Uterus (tissue), 2 donors: ENCODE measurements at regions not wholly inside any gene's neighbourhood (a gene's known extent, or its start where the extent isn't known, plus 50 kb on each side); places are given as distances from the start of the nearest gene placed in this dataset.

Experiments
- POLR2A ChIP-seq, 2 donors: fragments of 450-650 bp; IDR thresholded peaks; one replicate each; pipeline ENCODE4 v1.6.1; 2016; ENCODE audit warnings: antibody characterized with exemption in 2 of 2, mild to moderate bottlenecking in 1 of 2, moderate library complexity in 1 of 2
- TF ChIP-seq, protein P1 (sequence below), 4 experiments: fragments of 200-600 bp in 2 of 4; fragments of 450-650 bp in 2 of 4; sonication (generic) in 2 of 4; IDR thresholded peaks; one replicate each; pipeline ENCODE4 v1.5.1; 2016 to 2019; ENCODE audit warnings: antibody characterized with exemption in 4 of 4, mild to moderate bottlenecking in 2 of 4, moderate library complexity in 1 of 4

DNA sequence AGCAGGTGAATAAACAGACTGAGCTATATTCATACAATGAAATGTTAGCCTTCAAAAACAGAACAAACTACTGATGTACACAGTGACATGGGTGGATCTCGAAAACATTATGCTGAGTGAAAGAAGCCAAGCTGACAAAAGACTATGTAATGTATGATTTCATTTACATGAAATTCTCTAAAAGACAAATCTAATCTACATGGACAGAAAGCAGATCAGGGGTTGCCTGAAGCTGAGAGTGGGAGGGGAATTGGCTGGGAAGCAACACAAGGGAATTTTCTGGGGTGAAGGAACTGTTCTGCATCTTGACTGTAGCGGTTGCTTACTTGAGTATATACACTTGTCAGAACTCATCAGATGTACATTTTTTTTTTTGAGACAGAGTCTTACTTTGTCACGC is 121.7 kb upstream of the SVIL start:
- TF ChIP-seq, protein P1, sequence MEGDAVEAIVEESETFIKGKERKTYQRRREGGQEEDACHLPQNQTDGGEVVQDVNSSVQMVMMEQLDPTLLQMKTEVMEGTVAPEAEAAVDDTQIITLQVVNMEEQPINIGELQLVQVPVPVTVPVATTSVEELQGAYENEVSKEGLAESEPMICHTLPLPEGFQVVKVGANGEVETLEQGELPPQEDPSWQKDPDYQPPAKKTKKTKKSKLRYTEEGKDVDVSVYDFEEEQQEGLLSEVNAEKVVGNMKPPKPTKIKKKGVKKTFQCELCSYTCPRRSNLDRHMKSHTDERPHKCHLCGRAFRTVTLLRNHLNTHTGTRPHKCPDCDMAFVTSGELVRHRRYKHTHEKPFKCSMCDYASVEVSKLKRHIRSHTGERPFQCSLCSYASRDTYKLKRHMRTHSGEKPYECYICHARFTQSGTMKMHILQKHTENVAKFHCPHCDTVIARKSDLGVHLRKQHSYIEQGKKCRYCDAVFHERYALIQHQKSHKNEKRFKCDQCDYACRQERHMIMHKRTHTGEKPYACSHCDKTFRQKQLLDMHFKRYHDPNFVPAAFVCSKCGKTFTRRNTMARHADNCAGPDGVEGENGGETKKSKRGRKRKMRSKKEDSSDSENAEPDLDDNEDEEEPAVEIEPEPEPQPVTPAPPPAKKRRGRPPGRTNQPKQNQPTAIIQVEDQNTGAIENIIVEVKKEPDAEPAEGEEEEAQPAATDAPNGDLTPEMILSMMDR (IDR thresholded peaks at IDR 0.05) = no peak
- no peak for TF ChIP-seq POLR2A (IDR thresholded peaks at IDR 0.05)
